Pancreas (tissue), 10 donors: ENCODE measurements at regions not wholly inside any gene's neighbourhood (a gene's known extent, or its start where the extent isn't known, plus 50 kb on each side); places are given as distances from the start of the nearest gene placed in this dataset.

ENCODE experiments used
- ATAC-seq, 4 donors: fragments of 200-7000 bp; cut with Tn5 transposase; one replicate each; pipeline versions ENCODE4 v1.8.0 to v1.9.1; 2020; ENCODE audit warnings: mild to moderate bottlenecking in 4 of 4, moderate library complexity in 4 of 4
- DNase-seq, 6 donors: peaks; one replicate each; pipeline ENCODE4 v3.0.0-alpha.2; 2020
- FAIRE-seq: peaks from 2 replicates; lab custom pipeline; 2012; peaks lifted over from hg19 to GRCh38; lab: Jason Lieb, UNC
- H3K27ac ChIP-seq, 4 donors: fragments of 200-600 bp; sonication (generic); 1 replicate in 3 of 4; 2 replicates in 1 of 4; pipeline versions ENCODE4 v1.5.0 to v1.8.0; 2020
- H3K27me3 ChIP-seq, 4 donors: fragments of 200-600 bp; one replicate each; pipeline ENCODE4 v1.8.0; 2021
- H3K36me3 ChIP-seq, 3 donors: fragments of 200-600 bp; sonication (generic) in 1 of 3; one replicate each; pipeline versions ENCODE4 v1.5.0 to v1.8.0; 2020 to 2021
- H3K4me1 ChIP-seq, 3 donors: fragments of 200-600 bp; one replicate each; pipeline ENCODE4 v1.8.0; 2021
- H3K4me3 ChIP-seq, 4 donors: fragments of 200-600 bp; sonication (generic) in 2 of 4; one replicate each; pipeline versions ENCODE4 v1.5.0 to v1.8.0; 2020 to 2021
- H3K9me3 ChIP-seq, 4 donors: fragments of 200-600 bp; one replicate each; pipeline ENCODE4 v1.8.0; 2021
- CTCF ChIP-seq, 4 donors: fragments of 200-600 bp; sonication (generic) in 3 of 4; IDR thresholded peaks; one replicate each; pipeline versions ENCODE4 v1.5.0 to v1.8.0; 2021; ENCODE audit warnings: antibody characterized with exemption in 4 of 4
- WGBS, 2 donors: extraction: QIAGEN DNeasy Blood & Tissue Kit; methylation state at CpG; one replicate each; pipeline ENCODE4 v1.1.7; 2013; 5-methylcytosine and 5-hydroxymethylcytosine counted together
- intact Hi-C, 3 donors: fragments of 100-400 bp; cut with DNase I; formaldehyde crosslinking; loops; one replicate each; pipeline versions ENCODE4 v1.11.1 to v1.14.2; 2022
- donor health status: healthy with polysubstance abuse.
- donor health status: DM: no; HTN: no; CAD: no; lungs with moderate emphysema.
- donor health status: DM: no; HTN: no; CAD: no.
- donor health status: control.
- donor health status: control.
- donor health status: Bipolar disorder and iron deficiency.
- donor health status: DM: yes; HTN: yes; CAD: no.
- donor health status: DM: no; HTN: no; CAD: no.
- donor health status: DM: no; HTN: no; CAD: no.
- donor health status: DM: yes; HTN: yes; CAD: no.

GRCh38 chr3:25212736-25213135 lies 215.3 kb upstream of the RARB start:
- no peak for DNase-seq
- no peak for TF ChIP-seq CTCF (IDR thresholded peaks at IDR 0.05)
- Histone ChIP-seq H3K36me3 (no peaks in the 10 kb centered on the region), H3K4me1 (no peaks in the 10 kb centered on the region), H3K9me3 (no peaks in the 10 kb centered on the region), H3K4me3 (no peak overlapping the region), H3K27me3 (no peaks in the 10 kb centered on the region), H3K27ac (no peak overlapping the region)
- intact Hi-C loops: no loop called here
- WGBS, 2 donors: 72 to 75% methylated on average over 7 of the region's 7 CpGs
- ATAC-seq: no peak
- FAIRE-seq: no peak

DNA sequence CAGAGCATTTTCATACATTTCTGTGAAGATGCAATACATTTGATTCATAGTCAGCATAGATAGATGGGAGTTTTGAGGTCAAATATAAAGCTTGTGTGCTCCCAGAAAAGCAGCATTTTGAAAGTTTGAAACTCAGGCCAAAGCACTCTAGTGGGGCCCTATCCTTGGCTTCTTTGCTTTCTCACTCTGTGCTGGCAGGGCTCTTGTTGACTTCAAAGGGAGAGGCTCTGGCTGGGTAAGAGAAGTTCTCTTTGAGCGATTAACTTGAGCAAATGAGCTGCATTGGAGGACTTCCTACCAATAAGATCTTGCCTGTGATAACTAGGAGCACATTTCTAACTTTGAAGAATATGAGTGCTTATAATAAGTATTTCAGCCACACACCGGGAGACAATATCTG lies 214.0 kb upstream of the RARB start:
- H3K4me3 ChIP-seq: no peak overlapping the region
- H3K27me3 ChIP-seq: no peaks in the 10 kb centered on the region
- H3K4me1 ChIP-seq: no peaks in the 10 kb centered on the region
- FAIRE-seq: no peak
- ATAC-seq: no peak
- intact Hi-C loops: no loop called here
- no peaks in the 10 kb centered on the region for H3K9me3 ChIP-seq
- DNase-seq: no peak
- no peak overlapping the region for H3K27ac ChIP-seq
- WGBS, 2 donors: 64 to 67% methylated on average over 2 of the region's 2 CpGs
- H3K36me3 ChIP-seq: no peaks in the 10 kb centered on the region
- no peak for TF ChIP-seq CTCF (IDR thresholded peaks at IDR 0.05)

DNA sequence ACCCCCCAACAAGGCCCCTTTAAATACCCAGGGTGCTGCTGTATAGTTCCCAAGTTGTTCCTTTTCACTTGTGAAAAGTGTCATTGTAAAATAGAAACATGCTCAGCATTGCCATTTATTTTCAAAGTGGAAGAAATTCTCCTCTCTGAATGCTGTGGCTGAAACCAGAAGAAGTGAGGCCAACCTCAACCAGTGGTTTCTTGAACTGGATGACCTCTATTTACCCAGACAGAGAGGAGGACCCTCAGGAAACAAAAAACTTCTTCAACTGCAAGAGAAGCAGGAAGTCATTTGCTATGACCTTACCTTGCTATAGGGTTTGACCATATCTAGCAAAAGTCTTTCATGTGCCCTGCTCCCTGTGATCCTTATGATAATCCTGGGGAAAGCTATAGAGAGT lies 209.7 kb upstream of the RARB start:
- no peak for FAIRE-seq
- no peak for ATAC-seq
- no peak for DNase-seq

DNA sequence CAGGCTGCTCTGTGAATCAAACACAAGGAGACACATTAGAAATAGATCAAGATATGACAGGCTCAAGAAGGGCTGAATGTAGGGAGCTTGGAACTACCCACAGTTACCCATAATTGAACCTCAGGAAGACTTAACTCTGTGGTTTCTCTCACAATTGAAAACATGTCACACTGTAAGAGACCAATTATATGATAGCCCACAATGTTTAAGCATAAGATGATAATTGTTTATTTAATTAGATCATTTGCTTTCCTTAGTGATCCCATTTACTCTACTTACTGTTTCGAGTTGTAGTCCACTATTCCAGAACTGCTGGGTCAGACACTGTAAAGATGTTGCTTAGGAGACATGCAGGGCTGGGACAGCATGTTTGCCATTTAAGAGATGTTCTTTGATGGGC lies 201.3 kb upstream of the RARB start:
- TF ChIP-seq CTCF (IDR thresholded peaks at IDR 0.05): no peak
- H3K27ac ChIP-seq: no peak overlapping the region
- no peaks in the 10 kb centered on the region for H3K9me3 ChIP-seq
- DNase-seq (no peak), FAIRE-seq (no peak), ATAC-seq (no peak)
- WGBS, 2 donors: 41 to 47% methylated on average over 1 of the region's 1 CpG
- no peaks in the 10 kb centered on the region for H3K27me3 ChIP-seq
- no peaks in the 10 kb centered on the region for H3K36me3 ChIP-seq
- no peaks in the 10 kb centered on the region for H3K4me1 ChIP-seq
- intact Hi-C loops: no loop called here
- no peak overlapping the region for H3K4me3 ChIP-seq

More for the DNA sequence above, 209.7 kb upstream of the RARB start:
- no peak overlapping the region for H3K27ac ChIP-seq
- TF ChIP-seq CTCF (IDR thresholded peaks at IDR 0.05): no peak
- no peaks in the 10 kb centered on the region for H3K27me3 ChIP-seq
- H3K9me3 ChIP-seq: no peaks in the 10 kb centered on the region
- no peaks in the 10 kb centered on the region for H3K4me1 ChIP-seq
- intact Hi-C loops: no loop called here
- no peak overlapping the region for H3K4me3 ChIP-seq
- H3K36me3 ChIP-seq: no peaks in the 10 kb centered on the region

DNA sequence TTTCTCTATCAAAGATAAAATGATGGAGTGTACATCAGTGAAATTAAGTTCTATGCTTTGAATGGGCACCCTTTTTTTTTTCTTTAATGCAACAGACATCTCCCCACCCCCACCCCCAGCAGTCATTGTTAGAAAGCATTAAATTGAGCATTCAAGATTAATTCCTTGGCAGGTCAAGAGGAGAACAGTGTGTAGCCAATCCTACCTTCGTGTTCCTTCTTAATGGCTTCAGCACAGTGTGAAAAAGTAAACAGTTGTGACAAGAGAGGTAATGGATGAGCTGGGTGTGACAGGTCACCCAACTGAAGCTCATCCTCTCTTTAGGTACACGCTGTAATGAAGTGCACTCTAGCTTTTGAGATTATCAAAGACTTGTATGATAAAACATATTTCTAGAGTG lies 198.5 kb upstream of the RARB start:
- FAIRE-seq: no peak
- Histone ChIP-seq H3K27me3 (no peaks in the 10 kb centered on the region), H3K9me3 (no peaks in the 10 kb centered on the region), H3K4me3 (no peak overlapping the region), H3K4me1 (no peaks in the 10 kb centered on the region), H3K27ac (no peak overlapping the region), H3K36me3 (no peaks in the 10 kb centered on the region)
- intact Hi-C loops: no loop called here
- WGBS, 2 donors: 13 to 17% methylated on average over 2 of the region's 2 CpGs
- ATAC-seq: peak in 1 of 4 donors; percentile 36
- no peak for TF ChIP-seq CTCF (IDR thresholded peaks at IDR 0.05)
- no peak for DNase-seq
